K562 (cell line): ENCODE measurements at regions not wholly inside any gene's neighbourhood (a gene's known extent, or its start where the extent isn't known, plus 50 kb on each side); places are given as distances from the start of the nearest gene placed in this dataset.

ENCODE experiments used
- ATAC-seq: fragments of 200-7000 bp; cut with Tn5 transposase; 3 replicates; pipeline ENCODE4 v1.9.1; 2020; ENCODE audit warnings: moderate library complexity
- BruUV-seq: library from RNA; stranded (reverse); fragments of 400-500 nt; replicated peaks from 2 replicates; lab custom pipeline; 2021; lab: Mats Ljungman, UMichigan
- CTCF ChIA-PET: fragments of 300-600 bp; formaldehyde crosslinking; extraction: SDS; loops from one replicate; lab custom pipeline; 2021; ENCODE audit warnings: low intra/inter-chr PET ratio; lab: Yijun Ruan, JAX
- POLR2A ChIA-PET: fragments of 300-600, 350-650 bp; sonication (Branson Sonifier 250); formaldehyde crosslinking; extraction: SDS; loops from one replicate; lab custom pipeline; 2021; ENCODE audit warnings: antibody characterized with exemption, inconsistent platforms; lab: Yijun Ruan, JAX
- DNase-seq, 4 experiments: peaks; one replicate each; pipeline versions ENCODE4 v3.0.0 to v3.0.0-alpha.2; 2011 to 2018; ENCODE audit warnings: low spot score in 3 of 4, mixed read lengths in 3 of 4; ENCODE audit errors: extremely low read depth in 1 of 4
- FAIRE-seq: peaks from 2 replicates; lab custom pipeline; 2011; peaks lifted over from hg19 to GRCh38; lab: Jason Lieb, UNC
- H2AFZ ChIP-seq: 2 replicates; pipeline ENCODE4 v1.6.0; 2011; ENCODE audit warnings: low read depth, low read length, control low read depth, inconsistent platforms
- H3K27ac ChIP-seq: fragments of 200-600 bp; 3 replicates; pipeline ENCODE4 v1.8.0; 2011; ENCODE audit warnings: low read depth, mild to moderate bottlenecking, control low read depth, inconsistent platforms, low read length, moderate library complexity, mixed read lengths; ENCODE audit errors: extremely low read depth
- H3K27me3 ChIP-seq, 2 experiments: fragments of 300-600 bp in 1 of 2; 2 replicates in 1 of 2; 3 replicates in 1 of 2; pipeline versions ENCODE4 v1.6.0 to v1.8.0; 2011; ENCODE audit warnings: inconsistent platforms in 2 of 2, low read length in 2 of 2, mild to moderate bottlenecking in 1 of 2, mixed read lengths in 1 of 2, moderate library complexity in 1 of 2; ENCODE audit not compliant: control insufficient read depth in 2 of 2, insufficient read depth in 2 of 2
- H3K36me3 ChIP-seq: fragments of 300-600 bp; 3 replicates; pipeline ENCODE4 v1.8.0; 2011; ENCODE audit warnings: mild to moderate bottlenecking, low read length, inconsistent platforms; ENCODE audit not compliant: control insufficient read depth, insufficient read depth
- H3K4me1 ChIP-seq, 2 experiments: fragments of 200-600 bp in 1 of 2; replicated peaks in 1 of 2; 2 replicates in 1 of 2; 3 replicates in 1 of 2; pipeline versions ENCODE4 v1.5.1 to v1.8.0; 2011; ENCODE audit warnings: inconsistent platforms in 2 of 2, low read length in 2 of 2, mild to moderate bottlenecking in 1 of 2, mixed read lengths in 1 of 2, moderate library complexity in 1 of 2; ENCODE audit not compliant: control insufficient read depth in 2 of 2, insufficient read depth in 2 of 2
- H3K4me2 ChIP-seq: 2 replicates; pipeline ENCODE4 v1.6.1; 2011; ENCODE audit warnings: low read length, control low read depth, inconsistent platforms, mixed read lengths; ENCODE audit not compliant: insufficient read depth
- H3K4me3 ChIP-seq: fragments of 200-600 bp; sonication (generic), shearing (Covaris generic); 2 replicates; pipeline ENCODE4 v1.5.1; 2016; ENCODE audit warnings: control low read depth, inconsistent platforms
- H3K79me2 ChIP-seq: fragments of 200-600 bp; 3 replicates; pipeline ENCODE4 v1.8.0; 2011; ENCODE audit warnings: low read length, inconsistent platforms; ENCODE audit not compliant: control insufficient read depth, insufficient read depth
- H3K9ac ChIP-seq, 2 experiments: 2 replicates each; pipeline versions ENCODE4 v1.6.0 to v1.6.1; 2011; ENCODE audit warnings: low read depth in 2 of 2, low read length in 2 of 2, control low read depth in 1 of 2, inconsistent platforms in 1 of 2, mild to moderate bottlenecking in 1 of 2, mixed read lengths in 1 of 2; ENCODE audit not compliant: insufficient read depth in 1 of 2
- H3K9me1 ChIP-seq: one replicate; pipeline ENCODE4 v1.6.0; 2011; ENCODE audit warnings: inconsistent platforms, mild to moderate bottlenecking, low read length, moderate library complexity; ENCODE audit not compliant: control insufficient read depth, insufficient read depth
- H3K9me3 ChIP-seq: replicated peaks from 2 replicates; pipeline ENCODE4 v1.5.1; 2011; ENCODE audit warnings: low read depth, low read length, inconsistent platforms; ENCODE audit not compliant: control insufficient read depth, insufficient read depth
- H4K20me1 ChIP-seq: replicated peaks from 2 replicates; pipeline ENCODE4 v1.6.1; 2011; ENCODE audit warnings: low read length, inconsistent platforms, mixed read lengths; ENCODE audit not compliant: control insufficient read depth, insufficient read depth
- AFF4 ChIP-seq: sonication (generic); formaldehyde crosslinking; IDR thresholded peaks from 2 replicates; pipeline ENCODE4 v1.8.0; 2023; ENCODE audit warnings: mild to moderate bottlenecking, missing genetic modification reagents
- CHCHD3 ChIP-seq: fragments of 250-450 bp; sonication (Bioruptor Pico); IDR thresholded peaks from 2 replicates; pipeline ENCODE4 v2.1.2; 2022; ENCODE audit warnings: mild to moderate bottlenecking
- CSDE1 ChIP-seq, 2 experiments: fragments of 450-650 bp; IDR thresholded peaks; 2 replicates each; pipeline ENCODE4 v1.6.1; 2016; ENCODE audit warnings: mild to moderate bottlenecking in 1 of 2
- ETV6 ChIP-seq, 3 experiments: fragments of 150-350 bp in 1 of 3; sonication (generic) in 1 of 3; formaldehyde crosslinking in 1 of 3; IDR thresholded peaks; 2 replicates each; pipeline versions ENCODE4 v1.6.1 to v1.8.0; 2014 to 2022; ENCODE audit warnings: borderline replicate concordance in 2 of 3, low read depth in 2 of 3, antibody characterized with exemption in 1 of 3, low read length in 1 of 3, mild to moderate bottlenecking in 1 of 3, missing genetic modification reagents in 1 of 3
- HNRNPLL ChIP-seq: fragments of 200-400 bp; formaldehyde crosslinking; IDR thresholded peaks from 2 replicates; pipeline ENCODE4 v1.6.1; 2017; ENCODE audit warnings: low read length, low read depth, mild to moderate bottlenecking; ENCODE audit not compliant: poor library complexity, severe bottlenecking
- OTX1 ChIP-seq: fragments of 450-650 bp; formaldehyde crosslinking; IDR thresholded peaks from 2 replicates; pipeline ENCODE4 v1.4.0; 2022; ENCODE audit warnings: mild to moderate bottlenecking
- RB1 ChIP-seq: fragments of 450-650 bp; IDR thresholded peaks from 2 replicates; pipeline ENCODE4 v1.6.1; 2017; ENCODE audit warnings: low read depth, mild to moderate bottlenecking
- SMARCB1 ChIP-seq: IDR thresholded peaks from 2 replicates; pipeline ENCODE4 v1.6.1; 2011; ENCODE audit warnings: improper control_type of control experiment, low read depth; ENCODE audit not compliant: insufficient read length
- SMARCC2 ChIP-seq: fragments of 450-650 bp; IDR thresholded peaks from 2 replicates; pipeline ENCODE4 v1.6.1; 2017; ENCODE audit warnings: antibody characterized with exemption, moderate library complexity, mild to moderate bottlenecking, low read depth
- TFAP4 ChIP-seq: sonication (generic); formaldehyde crosslinking; IDR thresholded peaks from 2 replicates; pipeline ENCODE4 v1.8.0; 2022; ENCODE audit warnings: missing genetic modification reagents, mild to moderate bottlenecking, moderate library complexity, borderline replicate concordance
- THAP7 ChIP-seq: fragments of 250-450 bp; sonication (Bioruptor Pico); IDR thresholded peaks from 2 replicates; pipeline ENCODE4 v1.5.0; 2021
- XRCC5 ChIP-seq: fragments of 200-400 bp; formaldehyde crosslinking; IDR thresholded peaks from 2 replicates; pipeline ENCODE4 v1.6.1; 2017; ENCODE audit warnings: low read depth, mild to moderate bottlenecking, low read length
- ZHX1 ChIP-seq: fragments of 150-350 bp; conservative IDR thresholded peaks from 2 replicates; pipeline ENCODE4 v1.6.1; 2014; ENCODE audit warnings: low read length
- ZNF134 ChIP-seq: fragments of 250-450 bp; sonication (Bioruptor Pico); conservative IDR thresholded peaks from 2 replicates; pipeline ENCODE4 v1.4.0; 2020
- ZNF695 ChIP-seq: fragments of 450-650 bp; formaldehyde crosslinking; IDR thresholded peaks from 2 replicates; pipeline ENCODE4 v1.4.0; 2020; ENCODE audit warnings: mild to moderate bottlenecking, moderate library complexity
- WGBS: fragments of 100-300 bp; shearing (Covaris generic); methylation state at CpG from one replicate; pipeline ENCODE4 v1.1.6; 2016; ENCODE audit warnings: low coverage, mixed read lengths; ENCODE audit not compliant: insufficient coverage; ENCODE audit errors: missing lambda C conversion rate; 5-methylcytosine and 5-hydroxymethylcytosine counted together
- in situ Hi-C: fragments of 300-500 bp; cut with MboI; formaldehyde crosslinking; loops from 4 replicates; pipeline ENCODE4 v1.15.0; 2018; ENCODE audit warnings: inconsistent platforms, mixed read lengths
- intact Hi-C: fragments of 100-400 bp; cut with micrococcal nuclease; formaldehyde crosslinking; loops from 2 replicates; pipeline ENCODE4 v1.14.2; 2022

GRCh38 chr10:130805635-130806030 is 505.9 kb downstream of the TCERG1L start:
- in situ Hi-C loops: no loop called here
- no TSS peak for BruUV-seq
- ChIA-PET CTCF (no interaction called here), POLR2A (no interaction called here)
- no peak for DNase-seq
- H3K9me1 ChIP-seq: no peaks in the 10 kb centered on the region
- no peak for FAIRE-seq
- 0% methylated on average over 6 of the region's 8 CpGs for WGBS
- H3K79me2 ChIP-seq: no peaks in the 10 kb centered on the region
- no peaks in the 10 kb centered on the region for H3K4me1 ChIP-seq
- intact Hi-C loops: no loop called here
- TF ChIP-seq THAP7 (CRISPR knock-in tag) (no peak), TFAP4 (CRISPR knock-in tag) (no peak), CSDE1 (IDR thresholded peaks at IDR 0.05) (no peak), ZHX1 (no peak), OTX1 (CRISPR knock-in tag) (no peak), ZNF134 (CRISPR knock-in tag) (no peak), ZNF695 (CRISPR knock-in tag) (no peak), AFF4 (CRISPR knock-in tag) (no peak), SMARCB1 (no peak), XRCC5 (no peak), HNRNPLL (no peak), ETV6 (IDR thresholded peaks at IDR 0.05; ENCODE audit: borderline replicate concordance in 1 of 2, low read depth in 2 of 2, low read length in 1 of 2) (no peak), ETV6 (CRISPR knock-in tag; IDR thresholded peaks at IDR 0.05; ENCODE audit: borderline replicate concordance) (no peak), CHCHD3 (CRISPR knock-in tag) (no peak), RB1 (no peak), SMARCC2 (no peak)
- no peak overlapping the region for H3K9ac ChIP-seq
- no peak for ATAC-seq
- no peak overlapping the region for H3K27ac ChIP-seq
- H3K4me2 ChIP-seq: no peak overlapping the region
- H3K36me3 ChIP-seq: no peaks in the 10 kb centered on the region
- no peaks in the 10 kb centered on the region for H3K9me3 ChIP-seq
- peaks cover 0 to 12% of the 10 kb centered on the region in 2 experiments; a peak in 1 of 5 replicates for H3K27me3 ChIP-seq
- H3K4me3 ChIP-seq: no peak overlapping the region
- H4K20me1 ChIP-seq: no peaks in the 10 kb centered on the region
- no peak overlapping the region for H2AFZ ChIP-seq
